Activated CD4-positive, alpha-beta T cell treated with anti-CD3 and anti-CD28 coated beads, Interleukin-2, amount 50 U/mL, for 48 hours (primary cell): ENCODE measurements at regions not wholly inside any gene's neighbourhood (a gene's known extent, or its start where the extent isn't known, plus 50 kb on each side); places are given as distances from the start of the nearest gene placed in this dataset.

ENCODE experiments used
- DNase-seq, 2 experiments: peaks; one replicate each; pipeline ENCODE4 v3.0.0-alpha.2; 2020

GRCh38 chr1:168921629-168922028 lies 184.9 kb upstream of the ATP1B1 start:
- DNase-seq, result no peak

DNA sequence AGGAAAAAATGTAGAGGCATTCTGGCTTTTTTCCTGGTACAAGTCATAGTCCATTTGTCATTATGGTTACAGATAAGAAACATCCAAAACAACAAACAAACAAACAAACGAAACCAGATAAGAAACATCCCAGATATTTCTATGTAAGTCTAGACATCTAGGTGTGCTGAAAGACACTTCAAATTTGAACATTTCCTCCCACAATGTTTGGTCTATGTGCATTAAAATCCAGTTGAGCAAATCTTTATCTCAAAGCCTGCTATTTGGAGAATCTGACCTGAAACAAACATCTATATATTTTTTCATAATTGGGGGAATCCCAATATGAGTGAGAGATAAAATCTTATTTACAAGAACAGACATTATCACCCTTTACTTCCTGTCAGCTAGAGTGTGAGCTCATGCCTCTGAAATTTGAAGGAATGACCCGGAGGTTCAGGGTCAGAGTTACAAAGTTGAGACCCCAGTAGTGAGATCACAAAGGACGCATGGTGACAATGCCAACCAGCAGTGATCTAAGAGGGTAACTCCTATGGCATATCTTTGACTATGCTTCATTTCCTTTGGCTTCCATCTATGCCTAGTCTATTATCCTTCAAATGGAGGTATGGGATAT lies 182.9 kb upstream of the ATP1B1 start:
- no peak for DNase-seq

- DNase-seq, result no peak
Measured at GRCh38 chr1:168924976-168925375, 181.5 kb upstream of the ATP1B1 start.

DNA sequence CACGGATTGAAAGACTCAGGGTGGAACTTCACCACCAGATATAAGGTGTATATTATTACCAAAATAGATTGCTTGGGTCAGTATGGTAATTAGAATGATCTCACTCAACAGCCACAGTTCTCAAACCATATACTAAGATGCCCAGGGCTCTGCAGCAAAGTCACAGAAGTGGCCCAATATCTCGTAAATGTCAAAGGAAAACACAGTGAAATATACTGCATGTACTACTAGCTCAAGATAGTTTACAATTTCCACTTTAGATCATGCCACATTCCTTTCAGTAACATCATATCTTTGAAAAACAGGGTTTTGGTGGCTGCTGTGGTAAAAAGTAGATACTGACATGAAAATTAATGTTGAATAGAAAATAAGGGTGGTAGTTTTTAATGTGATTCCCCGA lies 180.3 kb upstream of the ATP1B1 start:
- DNase-seq, result no peak

DNA sequence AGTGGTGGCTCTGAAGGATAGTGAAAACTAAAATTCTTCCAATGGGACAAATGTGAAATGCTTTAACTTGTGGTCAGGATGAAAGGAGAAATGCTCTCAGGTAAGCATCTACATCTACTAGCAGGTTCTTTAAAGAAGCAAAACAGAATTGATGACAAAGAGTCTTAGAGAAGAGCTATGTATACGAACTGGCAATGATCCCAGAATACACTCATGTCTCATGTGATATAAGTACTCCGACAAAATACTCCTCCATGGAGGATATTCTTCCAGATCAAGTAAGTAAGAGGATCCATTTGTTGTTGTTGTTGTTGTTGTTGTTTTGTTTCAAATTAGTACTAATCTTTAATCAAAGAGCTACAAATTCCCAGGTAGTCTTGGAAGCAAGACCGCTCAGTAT lies 174.0 kb upstream of the ATP1B1 start:
- DNase-seq, result no peak

- no peak for DNase-seq
Measured at GRCh38 chr1:168933141-168933805, 173.2 kb upstream of the ATP1B1 start.

DNA sequence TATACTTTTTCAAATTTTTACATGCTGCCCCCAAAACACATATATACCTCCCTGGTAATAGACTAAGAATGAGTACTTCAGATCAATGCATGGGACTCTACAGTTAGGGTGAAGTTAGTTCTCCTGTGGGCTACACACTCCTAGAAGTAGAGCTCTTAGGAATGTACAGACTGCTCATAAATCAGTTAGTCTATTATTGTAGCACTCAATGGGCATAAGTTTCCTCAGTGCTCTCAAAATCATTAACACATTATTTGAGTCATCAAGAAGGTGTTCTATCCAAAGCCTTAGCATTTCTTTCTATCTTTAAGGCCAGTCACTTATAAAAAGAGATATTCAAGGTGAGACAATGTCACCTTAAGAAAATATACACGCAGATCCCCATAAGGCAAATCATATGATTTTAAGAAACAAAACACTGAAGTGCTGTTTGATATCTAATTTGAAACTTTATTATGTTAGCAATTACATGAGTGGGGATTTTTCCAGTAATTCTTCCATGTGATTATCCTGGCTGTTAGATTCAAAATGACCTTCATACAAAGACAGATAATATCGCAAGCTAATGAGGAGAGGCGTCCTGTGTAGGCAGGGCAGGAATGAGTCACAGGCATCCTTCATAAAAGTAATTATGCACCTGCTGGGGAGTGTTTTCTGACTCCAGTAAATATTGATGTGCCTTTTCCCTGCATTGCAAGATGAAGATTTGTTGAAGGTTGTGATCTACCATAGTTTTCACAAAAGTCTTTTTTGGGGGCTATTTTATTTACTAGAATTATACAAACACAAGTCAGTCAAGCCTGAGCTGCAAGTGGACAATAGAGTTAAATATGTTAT lies 167.2 kb upstream of the ATP1B1 start:
- no peak for DNase-seq

- no peak for DNase-seq
Measured at GRCh38 chr1:168939947-168940223, 166.6 kb upstream of the ATP1B1 start.

GRCh38 chr1:168941640-168942039 lies 164.8 kb upstream of the ATP1B1 start:
- DNase-seq, result no peak

GRCh38 chr1:168942165-168942564 lies 164.3 kb upstream of the ATP1B1 start:
- no peak for DNase-seq

DNA sequence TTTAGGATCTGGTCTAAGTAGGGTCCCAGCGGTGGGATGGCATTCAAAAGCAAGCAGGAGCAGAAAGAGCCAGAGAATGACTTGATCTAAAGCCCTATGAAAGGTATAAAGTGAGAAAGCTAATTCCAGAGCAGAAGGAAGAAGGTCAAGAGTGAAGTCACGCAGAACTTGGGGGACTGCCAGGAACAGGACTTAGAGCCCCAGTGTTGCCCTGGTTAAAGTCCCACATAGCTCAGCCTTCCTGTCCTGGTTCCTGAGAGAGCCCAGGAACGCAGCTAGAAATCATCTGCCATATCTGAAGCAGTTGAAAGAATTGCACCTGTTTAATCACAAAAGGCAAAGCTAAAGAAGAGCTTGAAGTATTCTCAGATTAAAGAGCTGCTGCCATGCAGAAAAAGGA lies 160.6 kb upstream of the ATP1B1 start:
- no peak for DNase-seq

GRCh38 chr1:168947041-168947440 lies 159.4 kb upstream of the ATP1B1 start:
- DNase-seq, result no peak

DNA sequence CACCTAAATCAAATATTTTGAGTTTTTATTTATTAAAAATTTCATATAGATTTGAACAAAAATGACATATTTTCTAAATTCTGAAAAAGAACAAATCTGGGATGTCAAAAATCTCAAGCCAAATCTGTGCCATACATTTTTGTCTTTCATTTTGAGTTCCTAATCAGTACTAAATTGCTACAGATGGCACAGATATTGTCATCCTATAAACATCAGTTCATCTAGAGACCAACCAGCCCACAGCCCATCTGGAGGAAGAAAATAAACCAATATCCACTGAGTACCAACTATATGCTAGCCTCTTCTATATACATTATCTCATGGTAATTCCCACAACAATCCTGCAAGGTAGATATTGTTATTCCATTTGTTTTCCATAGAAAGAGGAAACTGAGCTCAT lies 156.8 kb upstream of the ATP1B1 start:
- no peak for DNase-seq

DNA sequence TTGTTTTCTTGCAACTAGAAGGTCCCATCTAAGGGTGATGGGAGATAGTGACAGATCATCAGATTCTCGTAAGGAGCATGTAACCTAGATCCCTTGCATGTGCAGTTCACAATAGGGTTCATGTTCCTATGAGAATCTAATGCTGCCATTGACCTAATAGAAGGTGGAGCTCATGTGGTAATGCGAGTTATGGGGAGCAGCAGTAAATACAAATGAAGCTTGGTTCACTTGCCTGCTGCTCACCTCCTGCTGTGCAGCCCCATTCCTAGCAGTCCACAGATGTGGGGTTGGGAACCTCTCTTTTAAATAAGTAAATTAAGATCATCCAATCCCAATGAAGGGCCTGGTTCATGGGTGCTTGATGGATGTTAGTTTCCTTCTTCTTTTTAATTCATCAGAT lies 148.7 kb upstream of the ATP1B1 start:
- no peak for DNase-seq

GRCh38 chr1:168958562-168959289 lies 147.8 kb upstream of the ATP1B1 start:
- DNase-seq, result no peak

DNA sequence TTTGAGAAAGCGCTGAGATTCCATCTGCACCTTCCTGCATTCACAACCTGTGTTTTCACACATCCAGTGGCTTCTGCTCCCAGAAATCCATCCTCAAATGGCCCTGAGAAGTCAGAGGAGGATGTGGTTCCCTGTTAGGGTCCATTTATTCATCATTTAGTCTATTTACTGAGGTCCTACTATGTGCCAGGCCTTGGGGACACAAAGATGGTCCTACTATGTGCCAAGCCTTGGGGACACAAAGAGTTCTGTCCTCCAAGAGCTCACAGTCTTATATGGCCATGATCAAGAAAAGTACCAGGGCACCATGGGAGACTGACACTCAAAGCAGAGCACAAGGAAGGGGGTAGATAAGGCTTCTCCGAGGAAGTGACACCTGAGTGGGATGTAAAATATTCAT lies 147.1 kb upstream of the ATP1B1 start:
- DNase-seq, result no peak

- no peak for DNase-seq
Measured at GRCh38 chr1:168960114-168960513, 146.4 kb upstream of the ATP1B1 start.

- no peak for DNase-seq
Measured at GRCh38 chr1:168960595-168960994, 145.9 kb upstream of the ATP1B1 start.

- DNase-seq, result no peak
Measured at GRCh38 chr1:168963601-168964000, 142.9 kb upstream of the ATP1B1 start.

DNA sequence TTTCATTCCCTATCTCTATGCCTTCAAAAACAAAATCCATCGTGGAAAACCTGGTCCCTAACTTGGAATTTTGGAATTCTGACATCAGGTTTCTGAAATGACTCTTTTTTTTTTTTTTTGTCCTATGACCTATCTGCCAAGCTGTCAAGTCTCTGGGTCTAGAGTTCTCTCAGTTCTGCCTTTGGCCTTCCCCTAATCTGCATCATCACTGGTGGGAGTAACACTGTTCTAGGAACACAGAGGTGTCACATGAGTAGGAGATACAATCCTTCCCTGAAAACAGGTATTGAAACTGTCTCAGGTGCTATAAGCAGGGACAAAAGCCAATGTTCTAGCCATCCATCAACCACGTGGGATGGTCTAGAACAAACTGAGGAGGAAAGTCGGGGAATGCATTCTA lies 142.0 kb upstream of the ATP1B1 start:
- no peak for DNase-seq

DNA sequence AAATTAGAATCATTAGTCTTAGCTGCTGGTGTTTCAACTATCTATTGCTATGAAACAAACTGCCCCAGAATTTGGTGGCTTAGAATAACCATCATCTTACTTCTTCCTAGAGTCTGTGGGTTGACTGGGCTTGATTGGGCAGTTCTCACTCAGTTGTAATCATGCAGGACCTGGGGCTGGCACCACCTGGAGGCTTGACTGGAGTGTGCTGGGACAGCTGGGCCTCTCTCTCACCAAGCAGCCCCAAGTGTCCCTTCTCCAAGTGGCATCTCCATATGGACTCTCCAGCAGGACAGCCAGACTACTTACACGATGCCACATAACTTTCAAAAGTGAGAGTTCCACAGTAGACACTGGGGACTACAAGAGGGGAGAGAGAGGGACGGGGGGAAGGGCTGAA lies 140.3 kb upstream of the ATP1B1 start:
- no peak for DNase-seq

DNA sequence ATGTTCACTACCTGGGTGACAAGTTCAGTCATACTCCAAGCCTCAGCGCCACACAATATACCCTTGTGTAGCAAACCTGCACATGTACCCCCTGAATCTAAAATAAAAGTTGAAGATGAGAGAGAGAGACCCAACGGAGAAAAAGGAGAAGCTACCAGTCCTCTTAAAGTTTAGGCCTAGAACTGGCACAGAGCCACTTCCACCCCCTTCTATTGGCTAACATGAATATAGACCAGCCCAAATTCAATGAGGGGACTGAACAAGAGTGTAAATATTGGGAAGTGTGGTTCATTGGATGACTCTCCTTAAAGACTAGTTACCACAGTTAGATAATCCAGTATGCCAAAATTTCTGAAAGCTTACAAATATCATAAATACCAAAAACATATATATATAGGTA lies 139.9 kb upstream of the ATP1B1 start:
- DNase-seq, result no peak

GRCh38 chr1:168970926-168971659 lies 135.4 kb upstream of the ATP1B1 start:
- DNase-seq, result no peak
